Upper lobe of left lung (tissue), 6 donors: ENCODE measurements at regions not wholly inside any gene's neighbourhood (a gene's known extent, or its start where the extent isn't known, plus 50 kb on each side); places are given as distances from the start of the nearest gene placed in this dataset.
A peak's percentile ranks its signal among the peaks of the same experiment; 100 is the strongest.

ENCODE experiments used
- ATAC-seq, 2 donors: fragments of 200-7000 bp; cut with Tn5 transposase; one replicate each; pipeline ENCODE4 v1.9.1; 2022; ENCODE audit warnings: mild to moderate bottlenecking in 2 of 2, moderate library complexity in 2 of 2; ENCODE audit not compliant: low FRiP score in 2 of 2
- DNase-seq, 2 donors: peaks; one replicate each; pipeline ENCODE4 v3.0.0-alpha.2; 2019 to 2020
- H3K27ac ChIP-seq, 4 donors: fragments of 200-600 bp; sonication (generic); one replicate each; pipeline ENCODE4 v1.5.1; 2016 to 2019
- H3K27me3 ChIP-seq, 4 donors: fragments of 200-600 bp; sonication (generic); one replicate each; pipeline ENCODE4 v1.5.1; 2017 to 2019
- H3K36me3 ChIP-seq, 4 donors: fragments of 200-600 bp; sonication (generic); one replicate each; pipeline ENCODE4 v1.5.1; 2016 to 2019
- H3K4me1 ChIP-seq, 4 donors: fragments of 200-600 bp; sonication (generic); one replicate each; pipeline ENCODE4 v1.5.1; 2018 to 2019
- H3K4me3 ChIP-seq, 4 donors: fragments of 200-600 bp; sonication (generic); one replicate each; pipeline ENCODE4 v1.5.1; 2017 to 2019; ENCODE audit warnings: mild to moderate bottlenecking in 2 of 4, moderate library complexity in 1 of 4
- H3K9me3 ChIP-seq, 4 donors: fragments of 200-600 bp; sonication (generic); one replicate each; pipeline ENCODE4 v1.5.1; 2018 to 2019
- CTCF ChIP-seq, 6 experiments: fragments of 450-650 bp in 4 of 6; fragments of 200-600 bp in 2 of 6; sonication (generic) in 2 of 6; IDR thresholded peaks; one replicate each; pipeline ENCODE4 v1.5.1; 2016 to 2019; ENCODE audit warnings: antibody characterized with exemption in 6 of 6
- EP300 ChIP-seq, 4 donors: sonication (generic); formaldehyde crosslinking; IDR thresholded peaks; one replicate each; pipeline ENCODE4 v1.5.1; 2017; ENCODE audit warnings: antibody characterized with exemption in 4 of 4, control low read depth in 2 of 4
- POLR2A ChIP-seq, 4 donors: fragments of 450-650 bp; IDR thresholded peaks; one replicate each; pipeline ENCODE4 v1.5.1; 2016 to 2017; ENCODE audit warnings: antibody characterized with exemption in 4 of 4, mild to moderate bottlenecking in 2 of 4
- POLR2AphosphoS5 ChIP-seq, 2 donors: sonication (generic); formaldehyde crosslinking; IDR thresholded peaks; one replicate each; pipeline ENCODE4 v1.5.1; 2017; ENCODE audit warnings: antibody characterized with exemption in 2 of 2
- WGBS, 2 donors: methylation state at CpG; one replicate each; pipeline ENCODE4 v1.1.5; 2017 to 2018; 5-methylcytosine and 5-hydroxymethylcytosine counted together
- donor health status: DM: no; HTN: no; CAD: no; lungs with moderate emphysema.
- donor health status: DM: no; HTN: yes; CAD: no; lungs with severe emphysema.

- DNase-seq (no peak), ATAC-seq (no peak)
- Histone ChIP-seq H3K4me1 (no peaks in the 10 kb centered on the region), H3K9me3 (peaks cover 0 to 10% (median 2%) of the 10 kb centered on the region in 4 donors), H3K27me3 (no peaks in the 10 kb centered on the region), H3K36me3 (no peaks in the 10 kb centered on the region), H3K27ac (no peak overlapping the region), H3K4me3 (no peak overlapping the region)
- WGBS, 2 donors = 76 to 78% methylated on average over 5 of the region's 5 CpGs
- no peak for TF ChIP-seq POLR2AphosphoS5 (IDR thresholded peaks at IDR 0.05)
- no peak for TF ChIP-seq POLR2A (IDR thresholded peaks at IDR 0.05)
Measured at GRCh38 chr3:67123914-67124313, 125.8 kb downstream of the KBTBD8 start.

- Histone ChIP-seq H3K4me3 (no peak overlapping the region), H3K27me3 (no peaks in the 10 kb centered on the region), H3K36me3 (no peaks in the 10 kb centered on the region), H3K4me1 (no peaks in the 10 kb centered on the region), H3K27ac (no peak overlapping the region), H3K9me3 (peaks cover 0 to 10% (median 2%) of the 10 kb centered on the region in 4 donors)
- 59 to 78% methylated on average over 3 of the region's 3 CpGs for WGBS, 2 donors
- ATAC-seq (no peak), DNase-seq (no peak)
- TF ChIP-seq CTCF (IDR thresholded peaks at IDR 0.05) (no peak), POLR2AphosphoS5 (IDR thresholded peaks at IDR 0.05) (no peak), EP300 (IDR thresholded peaks at IDR 0.05) (no peak)
Measured at GRCh38 chr3:67127254-67127653, 129.1 kb downstream of the KBTBD8 start.

- no peaks in the 10 kb centered on the region for H3K4me1 ChIP-seq
- H3K27me3 ChIP-seq = no peaks in the 10 kb centered on the region
- H3K4me3 ChIP-seq = no peak overlapping the region
- 79 to 85% methylated on average over 8 of the region's 8 CpGs for WGBS, 2 donors
- TF ChIP-seq EP300 (IDR thresholded peaks at IDR 0.05) = no peak
- TF ChIP-seq CTCF (IDR thresholded peaks at IDR 0.05) = no peak
- no peak for TF ChIP-seq POLR2A (IDR thresholded peaks at IDR 0.05)
- no peak for TF ChIP-seq POLR2AphosphoS5 (IDR thresholded peaks at IDR 0.05)
- ATAC-seq = no peak
- H3K9me3 ChIP-seq = peaks cover 0 to 4% (median 0%) of the 10 kb centered on the region in 4 donors
- H3K36me3 ChIP-seq = no peaks in the 10 kb centered on the region
- no peak overlapping the region for H3K27ac ChIP-seq
- no peak for DNase-seq
Measured at GRCh38 chr3:67142432-67142831, 144.3 kb downstream of the KBTBD8 start.

GRCh38 chr3:67145738-67146137, 147.6 kb downstream of the KBTBD8 start:
- TF ChIP-seq POLR2AphosphoS5 (IDR thresholded peaks at IDR 0.05) (no peak), CTCF (IDR thresholded peaks at IDR 0.05) (no peak), POLR2A (IDR thresholded peaks at IDR 0.05) (no peak), EP300 (IDR thresholded peaks at IDR 0.05) (no peak)
- H3K36me3 ChIP-seq = no peaks in the 10 kb centered on the region
- no peak overlapping the region for H3K27ac ChIP-seq
- ATAC-seq (no peak), DNase-seq (no peak)
- H3K27me3 ChIP-seq = no peaks in the 10 kb centered on the region
- WGBS, 2 donors = 80 to 87% methylated on average over 2 of the region's 2 CpGs
- H3K4me3 ChIP-seq = no peak overlapping the region
- no peaks in the 10 kb centered on the region for H3K9me3 ChIP-seq
- no peaks in the 10 kb centered on the region for H3K4me1 ChIP-seq

GRCh38 chr3:67154429-67154828, 156.3 kb downstream of the KBTBD8 start:
- no peak overlapping the region for H3K27ac ChIP-seq
- 43 to 45% methylated on average over 2 to 8 of the region's 8 CpGs for WGBS, 2 donors

More at GRCh38 chr3:67154429-67154828, 156.3 kb downstream of the KBTBD8 start:
- no peaks in the 10 kb centered on the region for H3K4me1 ChIP-seq
- no peaks in the 10 kb centered on the region for H3K27me3 ChIP-seq
- ATAC-seq = no peak
- H3K9me3 ChIP-seq = peaks cover 0 to 5% (median 0%) of the 10 kb centered on the region in 4 donors
- TF ChIP-seq CTCF (IDR thresholded peaks at IDR 0.05) (no peak), POLR2AphosphoS5 (IDR thresholded peaks at IDR 0.05) (no peak), EP300 (IDR thresholded peaks at IDR 0.05) (no peak), POLR2A (IDR thresholded peaks at IDR 0.05) (no peak)
- DNase-seq = peak in 1 of 2 donors; percentile 38
- no peaks in the 10 kb centered on the region for H3K36me3 ChIP-seq
- H3K4me3 ChIP-seq = no peak overlapping the region
